Osteocyte (in vitro differentiated cells): ENCODE measurements at regions not wholly inside any gene's neighbourhood (a gene's known extent, or its start where the extent isn't known, plus 50 kb on each side); places are given as distances from the start of the nearest gene placed in this dataset. TPM values are rescaled to one million over a fixed set of nuclear protein-coding genes. Genes with fewer than 3 reads are reported as not detected.

ENCODE experiments used
- DNase-seq: peaks from one replicate; pipeline ENCODE4 v3.0.0; 2021; ENCODE audit warnings: mixed read lengths; ENCODE audit not compliant: unreplicated experiment; ENCODE audit errors: extremely low spot score
- H3K27ac Mint-ChIP-seq: one replicate; pipeline ENCODE4 v1.8.0; 2021; ENCODE audit warnings: mild to moderate bottlenecking, mixed read lengths; ENCODE audit not compliant: unreplicated experiment
- H3K27me3 Mint-ChIP-seq: one replicate; pipeline ENCODE4 v1.8.0; 2021; ENCODE audit warnings: mixed read lengths; ENCODE audit not compliant: unreplicated experiment
- H3K36me3 Mint-ChIP-seq: one replicate; pipeline ENCODE4 v1.8.0; 2021; ENCODE audit warnings: mixed read lengths; ENCODE audit not compliant: unreplicated experiment
- H3K4me1 Mint-ChIP-seq: one replicate; pipeline ENCODE4 v1.8.0; 2021; ENCODE audit warnings: mixed read lengths; ENCODE audit not compliant: unreplicated experiment
- H3K4me3 Mint-ChIP-seq: one replicate; pipeline ENCODE4 v1.8.0; 2021; ENCODE audit warnings: mild to moderate bottlenecking, moderate library complexity, mixed read lengths; ENCODE audit not compliant: unreplicated experiment
- H3K9me3 Mint-ChIP-seq: one replicate; pipeline ENCODE4 v1.8.0; 2021; ENCODE audit warnings: mixed read lengths; ENCODE audit not compliant: unreplicated experiment
- CTCF ChIP-seq: fragments of 200-600 bp; sonication (generic); IDR thresholded peaks from 2 replicates; pipeline ENCODE4 v1.5.0; 2021; ENCODE audit warnings: antibody characterized with exemption, mild to moderate bottlenecking, moderate library complexity
- microRNA-seq: library from miRNA; unstranded; fragments of <30 nt; microRNA quantifications from one replicate; pipeline ENCODE4 v1.1.0, GENCODE V29; 2020; ENCODE audit not compliant: unreplicated experiment

GRCh38 chr21:20946701-20947100 lies 51.5 kb upstream of the NCAM2 start:
- Mint-ChIP-seq H3K4me3 (no peak overlapping the region), H3K4me1 (peaks cover 49% of the 10 kb centered on the region), H3K27ac (no peak overlapping the region), H3K27me3 (no peaks in the 10 kb centered on the region), H3K9me3 (no peaks in the 10 kb centered on the region), H3K36me3 (no peaks in the 10 kb centered on the region)
- no peak for TF ChIP-seq CTCF
- DNase-seq = no peak

Small RNA genes in the stretch of these regions (microRNA-seq; reads per million reads assigned to microRNA genes)
- gene MIR548X = not detected
